ENCODE measurements at regions not wholly inside any gene's neighbourhood (a gene's known extent, or its start where the extent isn't known, plus 50 kb on each side); places are given as distances from the start of the nearest gene placed in this dataset.

- Histone ChIP-seq H3K79me2 (ENCODE audit: control insufficient read depth, insufficient read depth, low read length) (no peaks in the 10 kb centered on the region), H3K4me2 (ENCODE audit: insufficient read depth, low read length) (no peak overlapping the region), H3K4me3 (no peak overlapping the region), H3K27ac (ENCODE audit: extremely low read depth, low read depth, low read length) (no peak overlapping the region), H3K9ac (ENCODE audit: insufficient read depth in 1 of 2, low read depth in 2 of 2, low read length in 2 of 2) (no peak overlapping the region), H3K27me3 (ENCODE audit: control insufficient read depth in 2 of 2, insufficient read depth in 2 of 2, low read length in 2 of 2) (no peaks in the 10 kb centered on the region), H3K9me1 (ENCODE audit: control insufficient read depth, insufficient read depth, low read length) (no peaks in the 10 kb centered on the region), H3K4me1 (replicated peaks in 1 of 2; ENCODE audit: control insufficient read depth in 2 of 2, insufficient read depth in 2 of 2, low read length in 2 of 2) (no peaks in the 10 kb centered on the region), H2AFZ (ENCODE audit: low read depth, low read length) (no peak overlapping the region), H3K36me3 (ENCODE audit: control insufficient read depth, insufficient read depth, low read length) (no peaks in the 10 kb centered on the region), H3K9me3 (replicated peaks; ENCODE audit: control insufficient read depth, insufficient read depth, low read depth, low read length) (no peaks in the 10 kb centered on the region), H4K20me1 (replicated peaks; ENCODE audit: control insufficient read depth, insufficient read depth, low read length) (no peaks in the 10 kb centered on the region)
- 1% methylated on average over 3 of the region's 3 CpGs for WGBS (ENCODE audit: insufficient coverage, low coverage, missing lambda C conversion rate)
- intact Hi-C loops (cut with micrococcal nuclease) = no loop called here
- no peak for FAIRE-seq
- ATAC-seq = no peak
- no TSS peak for BruUV-seq (replicated peaks)
- CTCF ChIA-PET (ENCODE audit: low intra/inter-chr PET ratio) = no interaction called here
- DNase-seq (ENCODE audit: extremely low read depth in 1 of 4, low spot score in 3 of 4) = no peak
- in situ Hi-C loops (cut with MboI) = no loop called here
- TF ChIP-seq BRF1 (IDR thresholded peaks at IDR 0.05; ENCODE audit: borderline replicate concordance, extremely low read depth, insufficient read length) (no peak), RBM17 (IDR thresholded peaks at IDR 0.05; ENCODE audit: borderline replicate concordance, low read depth, low read length) (no peak), ZNF592 (IDR thresholded peaks at IDR 0.05) (no peak), TBL1XR1 (IDR thresholded peaks at IDR 0.05; ENCODE audit: low read length in 2 of 2) (no peak), CGGBP1 (CRISPR knock-in tag; IDR thresholded peaks at IDR 0.05) (no peak), SAFB (IDR thresholded peaks at IDR 0.05; ENCODE audit: borderline replicate concordance, low read depth, low read length) (no peak), FOXP4 (CRISPR knock-in tag; IDR thresholded peaks at IDR 0.05; ENCODE audit: borderline replicate concordance) (no peak), MLX (CRISPR knock-in tag; conservative IDR thresholded peaks at IDR 0.05) (no peak), JUN (IDR thresholded peaks at IDR 0.05; ENCODE audit: borderline replicate concordance, low read depth, low read length) (no peak), JUN (CRISPR knock-in tag; IDR thresholded peaks at IDR 0.05; ENCODE audit: borderline replicate concordance) (no peak), THAP7 (CRISPR knock-in tag; IDR thresholded peaks at IDR 0.05) (no peak), ERF (CRISPR knock-in tag; IDR thresholded peaks at IDR 0.05) (no peak)
- POLR2A ChIA-PET = interaction anchor here (0.7 kb wide), 1 partner anchor 1600 kb away, joined by 3 read pairs; no protein-coding TSS in a partner anchor
Observed at GRCh38 chr6:18605841-18606240, 218.7 kb downstream of the RNF144B start.
